Psoas muscle (tissue), 7 donors: ENCODE measurements at regions not wholly inside any gene's neighbourhood (a gene's known extent, or its start where the extent isn't known, plus 50 kb on each side); places are given as distances from the start of the nearest gene placed in this dataset.
"Not testable (repeated sequence)": the region's sequence is repeated elsewhere in the genome, so short reads cannot be mapped to it uniquely, and the experiment has no call there.

Experiments used
- ATAC-seq, 4 donors: fragments of 200-7000 bp; cut with Tn5 transposase; one replicate each; pipeline ENCODE4 v1.9.1; 2020; ENCODE audit warnings: moderate library complexity in 3 of 4, mild to moderate bottlenecking in 2 of 4
- DNase-seq, 2 donors: peaks; one replicate each; pipeline ENCODE4 v3.0.0-alpha.2; 2020
- H3K27ac ChIP-seq: fragments of 200-600 bp; one replicate; pipeline ENCODE4 v1.8.0; 2022
- H3K27me3 ChIP-seq, 3 donors: fragments of 200-600 bp in 1 of 3; one replicate each; pipeline versions ENCODE4 v1.6.1 to v1.8.0; 2013 to 2022; ENCODE audit warnings: low read length in 2 of 3, mild to moderate bottlenecking in 2 of 3, moderate library complexity in 1 of 3; ENCODE audit not compliant: insufficient read depth in 3 of 3
- H3K36me3 ChIP-seq, 2 donors: fragments of 200-600 bp in 1 of 2; one replicate each; pipeline versions ENCODE4 v1.6.1 to v1.8.0; 2013 to 2022; ENCODE audit warnings: low read depth in 1 of 2, mild to moderate bottlenecking in 1 of 2, moderate library complexity in 1 of 2; ENCODE audit not compliant: insufficient read depth in 1 of 2
- H3K4me1 ChIP-seq: fragments of 200-600 bp; one replicate; pipeline ENCODE4 v1.8.0; 2022
- H3K4me3 ChIP-seq: fragments of 200-600 bp; one replicate; pipeline ENCODE4 v1.8.0; 2022; ENCODE audit warnings: mild to moderate bottlenecking
- H3K9me3 ChIP-seq: fragments of 200-600 bp; one replicate; pipeline ENCODE4 v1.8.0; 2022
- CTCF ChIP-seq: fragments of 200-600 bp; IDR thresholded peaks from one replicate; pipeline ENCODE4 v1.8.0; 2022; ENCODE audit warnings: antibody characterized with exemption
- WGBS, 3 donors: extraction: QIAGEN DNeasy Blood & Tissue Kit; methylation state at CpG; one replicate each; pipeline versions ENCODE4 v1.1.6 to v1.1.7; 2013; 5-methylcytosine and 5-hydroxymethylcytosine counted together
- intact Hi-C, 2 donors: fragments of 100-400 bp; cut with DNase I; formaldehyde crosslinking; loops; one replicate each; pipeline versions ENCODE4 v1.11.0 to v1.14.2; 2022
- donor health status: healthy with polysubstance abuse.
- donor health status: DM: no; HTN: no; CAD: no; lungs with moderate emphysema.
- donor health status: Bipolar disorder and iron deficiency.
- donor health status: healthy.
- donor health status: DM: yes; HTN: yes; CAD: no.
- donor health status: DM: no; HTN: no; CAD: no.
- donor health status: DM: yes; HTN: yes; CAD: no.

GRCh38 chr4:179051206-179051605, 1609.0 kb upstream of the AGA start:
- Histone ChIP-seq H3K4me3 (no peak overlapping the region), H3K27me3 (no peaks in the 10 kb centered on the region), H3K36me3 (no peaks in the 10 kb centered on the region), H3K27ac (no peak overlapping the region), H3K4me1 (no peaks in the 10 kb centered on the region), H3K9me3 (no peaks in the 10 kb centered on the region)
- ATAC-seq (no peak), DNase-seq (no peak)
- intact Hi-C loops: no loop called here
- 16 to 34% (median 26%) methylated on average over 1 of the region's 1 CpG for WGBS, 3 donors
- TF ChIP-seq CTCF: no peak

GRCh38 chr4:179059396-179059795, 1617.2 kb upstream of the AGA start:
- Histone ChIP-seq H3K27ac (no peak overlapping the region), H3K4me3 (no peak overlapping the region), H3K36me3 (no peaks in the 10 kb centered on the region), H3K27me3 (no peaks in the 10 kb centered on the region), H3K4me1 (no peaks in the 10 kb centered on the region), H3K9me3 (no peaks in the 10 kb centered on the region)
- ATAC-seq (no peak), DNase-seq (no peak)
- TF ChIP-seq CTCF: no peak
- WGBS, 3 donors: 85 to 87% (median 86%) methylated on average over 3 of the region's 3 CpGs
- intact Hi-C loops: no loop called here

GRCh38 chr4:179066254-179066653, 1624.0 kb upstream of the AGA start:
- H3K4me1 ChIP-seq, DNase-seq, H3K27ac ChIP-seq, H3K4me3 ChIP-seq, ATAC-seq, intact Hi-C loops, H3K36me3 ChIP-seq, H3K9me3 ChIP-seq, H3K27me3 ChIP-seq: not testable (repeated sequence)
- WGBS, 3 donors: 91 to 92% (median 91%) methylated on average over 12 of the region's 12 CpGs

DNA sequence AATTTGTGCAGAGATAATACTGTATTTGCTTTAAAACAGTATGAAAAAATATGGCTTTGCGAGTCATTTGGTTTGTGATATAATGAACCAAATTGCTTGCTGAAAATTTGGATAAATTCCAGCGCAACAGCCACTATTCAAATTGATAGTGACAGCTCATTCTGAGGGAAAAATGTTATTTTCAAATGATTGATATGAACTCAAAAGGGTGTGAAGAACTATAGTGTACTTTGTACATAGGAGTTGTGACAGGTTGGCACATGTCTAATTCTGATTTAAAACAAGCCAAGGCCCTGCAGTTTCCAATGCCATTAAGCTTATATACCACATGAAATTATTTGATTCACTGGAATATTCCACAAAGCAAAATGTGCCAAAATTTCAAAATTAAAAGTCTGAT, 1628.9 kb upstream of the AGA start:
- no peak overlapping the region for H3K27ac ChIP-seq
- H3K9me3 ChIP-seq: no peaks in the 10 kb centered on the region
- H3K4me1 ChIP-seq: no peaks in the 10 kb centered on the region
- H3K27me3 ChIP-seq: no peaks in the 10 kb centered on the region
- ATAC-seq: no peak
- 83 to 88% (median 86%) methylated on average over 2 of the region's 2 CpGs for WGBS, 3 donors
- intact Hi-C loops: no loop called here
- H3K36me3 ChIP-seq: no peaks in the 10 kb centered on the region
- TF ChIP-seq CTCF: no peak
- no peak overlapping the region for H3K4me3 ChIP-seq
- no peak for DNase-seq

DNA sequence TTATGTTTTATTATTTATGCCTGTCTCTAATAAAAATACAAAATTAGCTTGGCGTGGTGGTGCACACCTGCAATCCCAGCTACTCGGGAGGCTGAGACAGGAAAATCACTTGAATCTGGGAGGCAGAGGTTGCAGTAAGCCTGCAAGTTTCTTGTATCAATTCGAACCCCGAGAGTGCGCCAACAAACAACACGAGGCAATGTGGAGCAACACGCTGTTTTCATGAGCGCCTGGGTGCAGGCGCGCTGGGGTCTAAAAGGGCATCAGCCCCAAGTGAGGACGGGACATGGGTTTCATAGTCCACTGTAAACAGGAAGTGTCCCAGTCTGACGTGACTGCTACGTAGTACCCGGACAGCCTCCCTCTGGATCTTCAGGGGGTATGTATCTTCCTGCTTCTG, 1634.6 kb upstream of the AGA start:
- Histone ChIP-seq H3K27ac (no peak overlapping the region), H3K36me3 (no peaks in the 10 kb centered on the region), H3K4me1 (no peaks in the 10 kb centered on the region), H3K27me3 (no peaks in the 10 kb centered on the region), H3K4me3 (no peak overlapping the region), H3K9me3 (no peaks in the 10 kb centered on the region)
- TF ChIP-seq CTCF: no peak
- intact Hi-C loops: no loop called here
- no peak for DNase-seq
- ATAC-seq: no peak
- WGBS, 3 donors: 91 to 95% (median 93%) methylated on average over 14 of the region's 14 CpGs
